ENCODE measurements at regions not wholly inside any gene's neighbourhood (a gene's known extent, or its start where the extent isn't known, plus 50 kb on each side); places are given as distances from the start of the nearest gene placed in this dataset.

DNA sequence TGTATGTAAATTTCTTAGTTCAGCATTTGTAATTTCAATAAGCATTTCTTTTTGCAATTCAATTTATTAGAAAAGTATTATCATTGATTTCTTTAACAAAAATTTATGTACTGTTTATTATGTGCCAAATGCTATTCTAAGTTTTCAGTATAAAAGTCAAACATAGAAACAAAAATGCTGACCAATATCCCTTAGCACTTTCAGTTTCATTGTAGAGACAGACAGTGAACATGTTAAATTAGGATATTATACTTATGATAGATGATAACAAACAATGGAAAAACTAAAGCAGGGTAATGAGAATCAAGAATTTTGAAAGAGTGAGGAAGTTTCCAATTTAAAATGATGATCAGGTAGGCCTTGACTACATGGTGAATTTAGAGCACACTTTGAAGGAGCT, 1106.0 kb downstream of the TAF11L14 start:
- Histone ChIP-seq H3K9me3 (ENCODE audit: control insufficient read depth, low read depth, low read length) (no peaks in the 10 kb centered on the region), H3K4me3 (ENCODE audit: control insufficient read depth in 2 of 3, extremely low read depth in 1 of 3, insufficient read depth in 2 of 3, low read depth in 1 of 3, low read length in 3 of 3) (no peak overlapping the region), H3K9me1 (ENCODE audit: control insufficient read depth, extremely low read depth, insufficient read depth, low read length) (no peaks in the 10 kb centered on the region), H4K20me1 (ENCODE audit: control insufficient read depth, extremely low read depth, insufficient read depth, low read length) (no peaks in the 10 kb centered on the region), H3K9ac (ENCODE audit: control insufficient read depth, extremely low read depth, insufficient read depth, low read length) (no peak overlapping the region), H3K4me1 (ENCODE audit: control insufficient read depth, extremely low read depth, insufficient read depth, low read length) (no peaks in the 10 kb centered on the region), H3K36me3 (ENCODE audit: control insufficient read depth in 2 of 2, extremely low read depth in 1 of 2, insufficient read depth in 2 of 2, low read length in 2 of 2) (no peaks in the 10 kb centered on the region), H3K27me3 (ENCODE audit: control insufficient read depth, extremely low read depth, insufficient read depth, low read length) (no peaks in the 10 kb centered on the region), H2AFZ (ENCODE audit: control insufficient read depth, low read length) (no peak overlapping the region), H3K27ac (ENCODE audit: control insufficient read depth, insufficient read depth, low read length) (no peak overlapping the region), H3K79me2 (ENCODE audit: control insufficient read depth, insufficient read depth, low read length) (no peaks in the 10 kb centered on the region), H3K4me2 (ENCODE audit: control insufficient read depth, extremely low read depth, insufficient read depth, low read depth, low read length) (no peak overlapping the region)
- TF ChIP-seq EZH2 (IDR thresholded peaks at IDR 0.05; ENCODE audit: low read length) (no peak), CTCF (optimal IDR thresholded peaks at IDR 0.05 in 1 of 3, IDR thresholded peaks at IDR 0.05 in 1 of 3, conservative IDR thresholded peaks at IDR 0.05 in 1 of 3; ENCODE audit: extremely low read depth in 1 of 3, insufficient read depth in 2 of 3, low read length in 3 of 3) (no peak)
- dilution Hi-C loops (cut with MboI; ENCODE audit: extremely low pct_ligation_motif_present, low sequenced_read_pairs), result no loop called here
- FAIRE-seq, result no peak
- no peak for DNase-seq (ENCODE audit: low read depth, low spot score)

DNA sequence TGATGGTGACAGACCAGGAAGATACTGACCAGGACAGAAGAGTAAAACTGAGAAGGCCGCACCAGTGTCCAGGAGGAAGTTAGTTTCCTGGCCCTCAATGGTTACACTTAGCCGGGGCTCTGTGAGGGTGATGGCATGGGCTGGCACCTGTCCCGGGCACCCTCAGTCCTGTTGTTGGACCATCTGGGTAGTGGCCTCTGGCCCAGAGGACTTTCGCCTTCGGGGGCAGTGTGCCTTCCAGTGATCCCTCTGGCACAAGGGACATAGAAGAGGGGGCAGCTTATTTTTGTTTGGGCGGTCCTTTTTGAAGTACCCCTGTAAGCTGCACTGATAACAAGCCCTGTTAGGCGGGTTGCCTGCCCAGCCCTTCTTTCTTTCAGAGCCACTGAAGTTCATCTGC, 1108.6 kb downstream of the TAF11L14 start:
- Histone ChIP-seq H3K4me3 (ENCODE audit: control insufficient read depth in 2 of 3, extremely low read depth in 1 of 3, insufficient read depth in 2 of 3, low read depth in 1 of 3, low read length in 3 of 3) (no peak overlapping the region), H3K27ac (ENCODE audit: control insufficient read depth, insufficient read depth, low read length) (no peak overlapping the region), H3K4me2 (ENCODE audit: control insufficient read depth, extremely low read depth, insufficient read depth, low read depth, low read length) (no peak overlapping the region), H4K20me1 (ENCODE audit: control insufficient read depth, extremely low read depth, insufficient read depth, low read length) (no peaks in the 10 kb centered on the region), H3K9me3 (ENCODE audit: control insufficient read depth, low read depth, low read length) (no peaks in the 10 kb centered on the region), H3K27me3 (ENCODE audit: control insufficient read depth, extremely low read depth, insufficient read depth, low read length) (no peaks in the 10 kb centered on the region), H2AFZ (ENCODE audit: control insufficient read depth, low read length) (no peak overlapping the region), H3K79me2 (ENCODE audit: control insufficient read depth, insufficient read depth, low read length) (no peaks in the 10 kb centered on the region), H3K4me1 (ENCODE audit: control insufficient read depth, extremely low read depth, insufficient read depth, low read length) (no peaks in the 10 kb centered on the region), H3K9me1 (ENCODE audit: control insufficient read depth, extremely low read depth, insufficient read depth, low read length) (no peaks in the 10 kb centered on the region), H3K9ac (ENCODE audit: control insufficient read depth, extremely low read depth, insufficient read depth, low read length) (no peak overlapping the region), H3K36me3 (ENCODE audit: control insufficient read depth in 2 of 2, extremely low read depth in 1 of 2, insufficient read depth in 2 of 2, low read length in 2 of 2) (no peaks in the 10 kb centered on the region)
- FAIRE-seq, result no peak
- TF ChIP-seq EZH2 (IDR thresholded peaks at IDR 0.05; ENCODE audit: low read length), result no peak
- TF ChIP-seq CTCF (optimal IDR thresholded peaks at IDR 0.05 in 1 of 3, IDR thresholded peaks at IDR 0.05 in 1 of 3, conservative IDR thresholded peaks at IDR 0.05 in 1 of 3; ENCODE audit: extremely low read depth in 1 of 3, insufficient read depth in 2 of 3, low read length in 3 of 3), result no peak
- dilution Hi-C loops (cut with MboI; ENCODE audit: extremely low pct_ligation_motif_present, low sequenced_read_pairs), result no loop called here
- no peak for DNase-seq (ENCODE audit: low read depth, low spot score)
